Osteocyte (in vitro differentiated cells): ENCODE measurements at regions not wholly inside any gene's neighbourhood (a gene's known extent, or its start where the extent isn't known, plus 50 kb on each side); places are given as distances from the start of the nearest gene placed in this dataset.

Experiments used
- DNase-seq: peaks from one replicate; pipeline ENCODE4 v3.0.0; 2021; ENCODE audit warnings: mixed read lengths; ENCODE audit not compliant: unreplicated experiment; ENCODE audit errors: extremely low spot score
- H3K27ac Mint-ChIP-seq: one replicate; pipeline ENCODE4 v1.8.0; 2021; ENCODE audit warnings: mild to moderate bottlenecking, mixed read lengths; ENCODE audit not compliant: unreplicated experiment
- H3K27me3 Mint-ChIP-seq: one replicate; pipeline ENCODE4 v1.8.0; 2021; ENCODE audit warnings: mixed read lengths; ENCODE audit not compliant: unreplicated experiment
- H3K36me3 Mint-ChIP-seq: one replicate; pipeline ENCODE4 v1.8.0; 2021; ENCODE audit warnings: mixed read lengths; ENCODE audit not compliant: unreplicated experiment
- H3K4me1 Mint-ChIP-seq: one replicate; pipeline ENCODE4 v1.8.0; 2021; ENCODE audit warnings: mixed read lengths; ENCODE audit not compliant: unreplicated experiment
- H3K4me3 Mint-ChIP-seq: one replicate; pipeline ENCODE4 v1.8.0; 2021; ENCODE audit warnings: mild to moderate bottlenecking, moderate library complexity, mixed read lengths; ENCODE audit not compliant: unreplicated experiment
- H3K9me3 Mint-ChIP-seq: one replicate; pipeline ENCODE4 v1.8.0; 2021; ENCODE audit warnings: mixed read lengths; ENCODE audit not compliant: unreplicated experiment
- TF ChIP-seq, protein P1 (sequence below): fragments of 200-600 bp; sonication (generic); IDR thresholded peaks from 2 replicates; pipeline ENCODE4 v1.5.0; 2021; ENCODE audit warnings: antibody characterized with exemption, mild to moderate bottlenecking, moderate library complexity

DNA sequence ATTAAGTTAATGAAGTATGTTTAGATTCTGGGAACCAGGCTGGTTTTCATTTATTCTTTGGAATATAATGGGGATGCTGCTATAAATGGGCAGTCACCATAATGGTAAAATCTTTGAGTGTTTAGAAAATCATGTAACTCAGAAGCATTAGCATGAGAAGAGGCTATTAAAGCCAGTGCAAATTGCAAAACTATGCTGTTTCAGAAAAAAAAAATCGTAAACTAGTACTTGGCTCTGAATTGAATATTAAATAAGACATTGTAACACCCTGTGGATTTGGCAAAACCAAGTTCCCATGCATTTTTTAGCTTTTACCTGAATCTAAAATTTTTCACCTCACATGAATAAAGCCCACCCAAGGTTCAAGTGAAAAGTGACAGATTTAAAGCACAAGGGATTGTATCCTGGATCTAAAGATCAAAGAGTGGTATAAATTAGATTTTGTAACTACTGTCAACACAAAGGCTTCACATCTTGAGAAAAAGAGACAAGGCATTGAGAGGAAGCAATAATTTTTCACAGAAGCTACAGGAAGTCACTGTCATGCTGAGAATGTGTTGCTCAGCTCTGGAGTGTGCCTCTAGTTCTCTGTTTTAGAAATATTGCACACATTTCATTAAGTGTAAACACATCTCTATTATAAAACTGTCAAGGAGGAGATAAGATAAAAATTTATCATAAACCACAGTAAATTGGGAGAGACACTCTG, 142.2 kb downstream of the ABCA8 start:
- no peak overlapping the region for H3K27ac Mint-ChIP-seq
- no peaks in the 10 kb centered on the region for H3K4me1 Mint-ChIP-seq
- H3K9me3 Mint-ChIP-seq = no peaks in the 10 kb centered on the region
- no peaks in the 10 kb centered on the region for H3K27me3 Mint-ChIP-seq
- no peak overlapping the region for H3K4me3 Mint-ChIP-seq
- H3K36me3 Mint-ChIP-seq = no peaks in the 10 kb centered on the region
- TF ChIP-seq, protein P1, sequence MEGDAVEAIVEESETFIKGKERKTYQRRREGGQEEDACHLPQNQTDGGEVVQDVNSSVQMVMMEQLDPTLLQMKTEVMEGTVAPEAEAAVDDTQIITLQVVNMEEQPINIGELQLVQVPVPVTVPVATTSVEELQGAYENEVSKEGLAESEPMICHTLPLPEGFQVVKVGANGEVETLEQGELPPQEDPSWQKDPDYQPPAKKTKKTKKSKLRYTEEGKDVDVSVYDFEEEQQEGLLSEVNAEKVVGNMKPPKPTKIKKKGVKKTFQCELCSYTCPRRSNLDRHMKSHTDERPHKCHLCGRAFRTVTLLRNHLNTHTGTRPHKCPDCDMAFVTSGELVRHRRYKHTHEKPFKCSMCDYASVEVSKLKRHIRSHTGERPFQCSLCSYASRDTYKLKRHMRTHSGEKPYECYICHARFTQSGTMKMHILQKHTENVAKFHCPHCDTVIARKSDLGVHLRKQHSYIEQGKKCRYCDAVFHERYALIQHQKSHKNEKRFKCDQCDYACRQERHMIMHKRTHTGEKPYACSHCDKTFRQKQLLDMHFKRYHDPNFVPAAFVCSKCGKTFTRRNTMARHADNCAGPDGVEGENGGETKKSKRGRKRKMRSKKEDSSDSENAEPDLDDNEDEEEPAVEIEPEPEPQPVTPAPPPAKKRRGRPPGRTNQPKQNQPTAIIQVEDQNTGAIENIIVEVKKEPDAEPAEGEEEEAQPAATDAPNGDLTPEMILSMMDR = no peak
- DNase-seq = no peak

DNA sequence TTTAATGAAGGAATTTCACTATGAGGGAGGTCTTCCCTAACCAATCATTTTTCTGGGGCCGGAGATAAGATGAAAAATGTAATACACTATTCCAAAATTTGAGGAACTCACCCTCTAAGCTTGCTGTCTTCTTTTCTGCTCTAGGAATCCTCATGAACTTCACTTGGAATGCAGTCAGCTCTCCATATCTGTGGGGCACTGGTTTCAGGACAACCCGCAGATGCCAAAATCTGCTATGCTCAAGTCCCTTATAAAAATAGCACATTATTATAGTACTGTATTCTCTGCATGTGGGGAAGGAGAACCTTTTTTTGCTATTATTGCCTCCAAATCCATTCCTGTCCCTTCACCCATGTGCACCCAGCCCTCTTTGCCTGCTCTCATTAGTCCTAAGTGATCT, 146.0 kb downstream of the ABCA8 start:
- Mint-ChIP-seq H3K4me3 (no peak overlapping the region), H3K27ac (no peak overlapping the region), H3K27me3 (no peaks in the 10 kb centered on the region)

DNA sequence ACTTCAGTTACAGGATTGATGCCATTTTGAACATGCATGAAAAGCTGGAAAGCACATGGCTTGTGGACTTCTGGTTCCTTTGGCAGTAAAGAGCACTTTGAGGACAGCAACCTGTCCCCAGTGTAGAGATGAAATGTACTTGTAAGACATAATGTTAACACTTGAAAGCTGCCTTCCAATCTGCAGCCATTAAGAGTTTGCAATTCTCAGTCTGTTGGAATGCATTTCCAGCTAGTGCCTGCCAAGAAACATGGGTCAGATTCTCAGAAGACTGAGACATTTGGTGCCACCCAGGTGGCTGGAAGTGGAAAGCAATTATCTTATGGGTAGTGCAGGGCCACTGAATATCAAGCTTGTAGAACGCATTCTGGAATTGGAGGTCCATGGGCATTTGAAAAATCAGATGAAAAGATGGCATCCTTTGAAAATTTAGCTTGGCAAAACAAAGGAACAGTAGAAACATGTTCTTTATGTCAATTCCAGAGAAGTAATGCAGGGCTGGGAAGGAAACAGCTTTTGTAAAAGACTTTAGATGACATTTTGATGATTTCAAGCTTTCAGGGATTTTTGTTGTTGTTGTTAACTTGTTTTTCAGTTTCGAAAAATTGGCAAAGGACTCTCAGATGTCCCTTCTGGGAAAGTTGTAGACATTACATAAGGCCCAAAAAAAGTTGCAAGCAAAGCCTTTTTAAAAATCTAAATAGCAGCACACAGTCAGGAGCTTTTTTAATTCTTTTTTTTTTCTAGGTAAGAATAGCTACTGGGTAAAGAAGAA, 147.0 kb downstream of the ABCA8 start:
- H3K27ac Mint-ChIP-seq = no peak overlapping the region
- TF ChIP-seq, protein P1 = no peak
- no peaks in the 10 kb centered on the region for H3K4me1 Mint-ChIP-seq

More for the DNA sequence above, 146.0 kb downstream of the ABCA8 start:
- TF ChIP-seq, protein P1 = no peak
- H3K36me3 Mint-ChIP-seq = no peaks in the 10 kb centered on the region
- H3K9me3 Mint-ChIP-seq = peaks cover 5% of the 10 kb centered on the region
- no peak for DNase-seq
- no peaks in the 10 kb centered on the region for H3K4me1 Mint-ChIP-seq

DNA sequence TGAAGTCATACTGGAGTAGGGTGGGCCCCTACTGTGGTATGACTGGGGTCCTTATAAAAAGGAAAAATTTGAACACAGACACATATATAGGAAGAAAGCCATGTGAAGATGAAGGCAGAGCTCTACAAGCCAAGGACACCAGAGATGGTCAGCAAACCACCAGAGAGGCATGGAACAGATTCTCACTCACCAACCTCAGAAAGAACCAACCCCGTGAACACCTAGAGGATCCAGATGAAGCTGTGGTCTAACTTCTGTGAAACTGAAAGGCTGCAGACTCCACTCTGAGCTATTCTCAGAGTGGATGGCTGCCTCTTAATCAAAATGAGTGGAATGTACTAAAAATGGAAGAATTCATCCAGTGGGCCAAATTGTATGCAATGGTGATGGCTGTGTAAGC, 149.6 kb downstream of the ABCA8 start:
- H3K36me3 Mint-ChIP-seq = no peaks in the 10 kb centered on the region
- no peaks in the 10 kb centered on the region for H3K27me3 Mint-ChIP-seq
- H3K4me1 Mint-ChIP-seq = no peaks in the 10 kb centered on the region
- TF ChIP-seq, protein P1 = no peak
- no peak overlapping the region for H3K27ac Mint-ChIP-seq
- DNase-seq = no peak
- no peak overlapping the region for H3K4me3 Mint-ChIP-seq
- H3K9me3 Mint-ChIP-seq = peaks cover 5% of the 10 kb centered on the region

More for the DNA sequence above, 147.0 kb downstream of the ABCA8 start:
- H3K27me3 Mint-ChIP-seq = no peaks in the 10 kb centered on the region
- peaks cover 5% of the 10 kb centered on the region for H3K9me3 Mint-ChIP-seq
- H3K4me3 Mint-ChIP-seq = no peak overlapping the region
- no peak for DNase-seq
- H3K36me3 Mint-ChIP-seq = no peaks in the 10 kb centered on the region
